ENCODE measurements at regions not wholly inside any gene's neighbourhood (a gene's known extent, or its start where the extent isn't known, plus 50 kb on each side); places are given as distances from the start of the nearest gene placed in this dataset.

GRCh38 chr20:50286609-50287008 lies 96.0 kb downstream of the CEBPB start:
- DNase-seq = no peak

- DNase-seq = no peak
Observed at GRCh38 chr20:50287512-50287911, 96.9 kb downstream of the CEBPB start.

GRCh38 chr20:50288128-50288623 lies 97.5 kb downstream of the CEBPB start:
- DNase-seq = no peak

- DNase-seq = no peak
Observed at GRCh38 chr20:50289581-50289980, 99.0 kb downstream of the CEBPB start.

- no peak for DNase-seq
Observed at GRCh38 chr20:50290112-50290511, 99.5 kb downstream of the CEBPB start.

GRCh38 chr20:50290808-50291207 lies 100.2 kb downstream of the CEBPB start:
- no peak for DNase-seq

- no peak for DNase-seq
Observed at GRCh38 chr20:50291254-50292078, 100.8 kb downstream of the CEBPB start.

- no peak for DNase-seq
Observed at GRCh38 chr20:50292079-50292590, 101.5 kb downstream of the CEBPB start.

- peak; percentile 24 to 32 for DNase-seq
Observed at GRCh38 chr20:50292591-50293283, 102.1 kb downstream of the CEBPB start.

- DNase-seq = no peak
Observed at GRCh38 chr20:50293284-50294139, 102.9 kb downstream of the CEBPB start.

GRCh38 chr20:50294164-50295088 lies 103.8 kb downstream of the CEBPB start:
- DNase-seq = no peak

- no peak for DNase-seq
Observed at GRCh38 chr20:50295345-50295744, 104.7 kb downstream of the CEBPB start.

- no peak for DNase-seq
Observed at GRCh38 chr20:50295762-50296449, 105.3 kb downstream of the CEBPB start.

GRCh38 chr20:50296450-50297375 lies 106.1 kb downstream of the CEBPB start:
- DNase-seq = no peak

- DNase-seq = no peak
Observed at GRCh38 chr20:50297498-50298376, 107.1 kb downstream of the CEBPB start.

GRCh38 chr20:50298554-50299324 lies 108.1 kb downstream of the CEBPB start:
- no peak for DNase-seq

- no peak for DNase-seq
Observed at GRCh38 chr20:50299325-50299629, 108.6 kb downstream of the CEBPB start.

GRCh38 chr20:50301165-50301564 lies 110.5 kb downstream of the CEBPB start:
- no peak for DNase-seq
